Activated naive CD8-positive, alpha-beta T cell treated with anti-CD3 and anti-CD28 coated beads, Interleukin-2, amount 50 U/mL, for 24 hours (primary cell): ENCODE measurements at regions not wholly inside any gene's neighbourhood (a gene's known extent, or its start where the extent isn't known, plus 50 kb on each side); places are given as distances from the start of the nearest gene placed in this dataset.
"Not testable (repeated sequence)": the region's sequence is repeated elsewhere in the genome, so short reads cannot be mapped to it uniquely, and the experiment has no call there.

Experiments used
- ATAC-seq: fragments of 150-1000 bp; cut with Tn5 transposase; one replicate; pipeline ENCODE4 v1.10.0; 2021
- DNase-seq: peaks from one replicate; pipeline ENCODE4 v3.0.0; 2021
- H3K27ac Mint-ChIP-seq: one replicate; pipeline ENCODE4 v1.8.0; 2021; ENCODE audit warnings: mild to moderate bottlenecking, mixed read lengths
- H3K27me3 Mint-ChIP-seq: one replicate; pipeline ENCODE4 v1.8.0; 2021; ENCODE audit warnings: mixed read lengths
- H3K36me3 Mint-ChIP-seq: one replicate; pipeline ENCODE4 v1.8.0; 2021; ENCODE audit warnings: low read depth, mixed read lengths
- H3K4me1 Mint-ChIP-seq: one replicate; pipeline ENCODE4 v1.8.0; 2021; ENCODE audit warnings: mixed read lengths
- H3K4me3 Mint-ChIP-seq: one replicate; pipeline ENCODE4 v1.8.0; 2021; ENCODE audit warnings: mild to moderate bottlenecking, moderate library complexity, mixed read lengths
- H3K9me3 Mint-ChIP-seq: one replicate; pipeline ENCODE4 v1.8.0; 2021; ENCODE audit warnings: mixed read lengths

DNA sequence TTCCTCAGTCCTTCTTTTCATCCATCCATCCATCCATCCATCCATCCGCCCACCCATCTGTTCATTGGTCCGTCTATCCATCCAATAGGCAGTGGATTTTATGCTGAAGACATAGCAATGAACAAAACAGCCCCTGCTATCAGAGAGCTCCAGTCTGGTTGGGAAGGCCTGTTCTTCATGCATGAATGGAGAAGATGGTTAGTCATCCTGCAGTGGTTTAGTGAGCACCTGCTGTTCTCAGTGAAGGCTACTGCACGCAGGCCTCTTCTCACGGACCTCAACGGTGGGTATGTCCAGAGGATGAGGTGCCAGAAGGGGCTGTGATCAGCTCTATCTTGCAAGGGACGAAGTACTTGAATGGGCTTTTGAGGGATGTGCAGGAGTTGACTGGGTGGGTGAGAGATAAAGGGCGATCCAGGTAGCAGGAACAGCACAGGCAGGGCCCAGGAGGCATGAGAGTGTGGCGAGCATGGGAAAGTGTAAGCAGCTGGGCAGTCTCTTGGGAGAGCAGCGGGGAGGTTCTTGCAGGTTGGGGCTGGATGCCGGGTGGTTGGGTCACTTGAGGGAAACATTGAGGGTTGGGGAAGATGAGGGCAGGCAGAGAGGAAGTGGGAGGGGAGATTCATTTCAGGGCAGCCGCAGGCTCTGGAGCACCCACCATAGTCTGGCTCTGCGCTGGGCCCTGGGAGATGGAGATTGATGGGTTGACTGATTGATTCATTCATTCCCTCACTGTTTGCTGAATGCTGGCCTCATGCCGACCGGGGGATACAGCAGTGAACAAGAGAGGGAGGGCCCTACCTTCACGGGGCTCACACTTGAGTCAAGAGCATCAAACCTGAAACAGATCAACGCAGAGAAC, 115.0 kb upstream of the CIBAR2 start:
- Mint-ChIP-seq H3K4me3 (no peak overlapping the region), H3K4me1 (no peaks in the 10 kb centered on the region), H3K27me3 (peaks cover 8% of the 10 kb centered on the region), H3K27ac (no peak overlapping the region), H3K9me3 (no peaks in the 10 kb centered on the region), H3K36me3 (no peaks in the 10 kb centered on the region)
- ATAC-seq, result peak; percentile 21
- no peak for DNase-seq

DNA sequence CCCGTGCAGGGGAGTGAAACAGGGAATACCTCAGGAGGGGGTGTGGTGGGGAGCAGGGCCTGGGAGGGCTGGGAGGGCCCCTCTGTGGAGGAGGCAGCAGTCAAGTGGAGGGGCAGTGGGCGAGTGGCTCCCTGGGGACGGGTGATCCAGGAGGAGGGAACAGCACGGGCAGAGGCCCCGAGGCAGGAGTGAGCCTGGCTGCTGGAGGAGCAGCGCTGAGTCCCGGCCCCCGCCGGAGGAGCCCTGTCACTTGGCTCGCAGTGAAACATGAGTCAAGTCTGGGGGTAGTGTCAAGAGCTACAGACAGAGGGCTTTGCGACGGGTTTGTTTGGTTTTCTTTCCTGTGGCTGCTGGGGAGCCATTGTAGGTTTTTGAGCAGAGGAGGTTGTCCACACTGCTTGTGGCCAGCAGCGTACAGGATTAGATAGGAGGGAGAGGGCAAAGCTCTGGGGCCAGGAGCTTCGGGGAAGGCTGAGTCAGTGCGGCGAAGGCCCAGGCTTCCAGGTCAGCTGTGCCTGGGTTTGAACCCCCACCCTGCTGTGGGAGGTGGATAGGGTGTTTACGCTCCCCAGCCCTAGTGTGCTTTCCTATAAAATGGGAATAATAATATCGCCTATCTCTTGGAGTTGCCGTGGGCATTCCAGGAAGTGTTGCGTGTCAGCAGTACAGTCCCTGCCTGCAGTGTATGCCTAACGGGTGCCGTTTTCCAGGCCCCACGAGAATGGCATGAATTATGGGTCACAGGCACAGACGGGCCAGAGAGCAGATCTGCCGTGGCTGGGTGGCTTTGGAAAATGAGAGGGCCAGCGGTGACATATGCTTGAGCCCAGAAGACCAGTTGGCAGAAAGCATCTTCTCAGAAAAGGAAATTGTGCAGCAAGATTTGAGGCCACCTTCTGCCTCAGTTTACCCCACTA, 115.9 kb upstream of the CIBAR2 start:
- H3K4me1 Mint-ChIP-seq, result no peaks in the 10 kb centered on the region
- ATAC-seq (no peak), DNase-seq (no peak)
- H3K9me3 Mint-ChIP-seq, result no peaks in the 10 kb centered on the region
- peaks cover 8% of the 10 kb centered on the region for H3K27me3 Mint-ChIP-seq
- H3K36me3 Mint-ChIP-seq, result no peaks in the 10 kb centered on the region
- no peak overlapping the region for H3K27ac Mint-ChIP-seq
- H3K4me3 Mint-ChIP-seq, result no peak overlapping the region

DNA sequence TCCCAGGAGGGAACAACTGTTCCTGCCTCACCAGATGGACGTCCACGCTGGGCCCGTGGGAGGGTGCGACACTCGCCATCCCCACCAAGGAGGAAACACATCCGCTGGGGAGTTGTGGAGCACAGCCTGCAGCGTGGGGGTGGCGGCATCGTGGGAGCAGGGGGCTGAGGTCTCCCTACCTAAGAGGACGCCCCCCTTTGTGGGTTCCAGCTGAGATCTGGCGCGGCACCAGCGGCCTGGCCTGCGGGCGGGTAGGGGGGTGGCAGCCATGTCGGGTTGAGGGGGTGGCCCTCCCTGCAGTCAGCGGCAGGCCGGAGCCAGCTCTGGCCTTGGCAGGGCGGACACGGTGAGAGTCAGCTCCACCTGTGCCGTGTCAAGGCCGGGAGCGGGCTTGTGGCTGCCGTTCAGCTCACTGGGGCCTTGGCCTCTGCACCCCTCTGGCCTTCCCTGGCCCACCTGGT, 116.7 kb upstream of the CIBAR2 start:
- Mint-ChIP-seq H3K36me3 (no peaks in the 10 kb centered on the region), H3K4me1 (no peaks in the 10 kb centered on the region), H3K9me3 (no peaks in the 10 kb centered on the region), H3K4me3 (no peak overlapping the region), H3K27ac (no peak overlapping the region), H3K27me3 (peaks cover 11% of the 10 kb centered on the region)
- DNase-seq, result no peak
- ATAC-seq, result no peak

DNA sequence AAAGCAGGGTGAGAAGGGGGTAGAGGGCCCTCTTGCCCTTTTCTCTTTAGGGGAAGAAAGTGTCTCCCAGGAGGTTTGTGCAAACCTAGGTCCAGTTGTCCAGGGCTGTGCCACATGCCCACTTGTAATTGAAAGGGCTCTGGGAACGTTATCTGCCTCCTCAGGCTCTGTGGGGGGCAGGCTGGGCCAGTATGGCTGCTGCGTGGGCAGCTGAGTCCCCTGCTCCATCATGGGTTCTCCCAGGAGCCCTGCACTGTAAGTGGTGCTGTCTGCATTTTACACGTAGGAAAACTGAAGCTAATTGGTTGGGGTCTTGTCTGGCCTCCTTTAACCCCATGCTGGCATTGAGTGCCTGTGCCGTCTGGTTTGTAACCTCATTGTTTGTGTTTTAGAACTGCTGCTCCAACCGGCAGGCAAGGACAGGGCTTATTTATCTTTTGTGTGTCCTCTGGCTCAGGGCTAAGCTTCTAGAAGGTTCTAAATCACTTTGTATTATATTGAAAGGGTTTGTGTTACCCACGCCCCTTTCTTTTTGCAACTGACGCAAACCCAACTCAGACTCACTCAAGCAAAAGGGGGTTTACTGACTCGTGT, 117.7 kb upstream of the CIBAR2 start:
- Mint-ChIP-seq H3K36me3 (no peaks in the 10 kb centered on the region), H3K27me3 (peaks cover 15% of the 10 kb centered on the region), H3K4me3 (no peak overlapping the region), H3K4me1 (no peaks in the 10 kb centered on the region), H3K27ac (no peak overlapping the region), H3K9me3 (no peaks in the 10 kb centered on the region)
- DNase-seq (no peak), ATAC-seq (no peak)

DNA sequence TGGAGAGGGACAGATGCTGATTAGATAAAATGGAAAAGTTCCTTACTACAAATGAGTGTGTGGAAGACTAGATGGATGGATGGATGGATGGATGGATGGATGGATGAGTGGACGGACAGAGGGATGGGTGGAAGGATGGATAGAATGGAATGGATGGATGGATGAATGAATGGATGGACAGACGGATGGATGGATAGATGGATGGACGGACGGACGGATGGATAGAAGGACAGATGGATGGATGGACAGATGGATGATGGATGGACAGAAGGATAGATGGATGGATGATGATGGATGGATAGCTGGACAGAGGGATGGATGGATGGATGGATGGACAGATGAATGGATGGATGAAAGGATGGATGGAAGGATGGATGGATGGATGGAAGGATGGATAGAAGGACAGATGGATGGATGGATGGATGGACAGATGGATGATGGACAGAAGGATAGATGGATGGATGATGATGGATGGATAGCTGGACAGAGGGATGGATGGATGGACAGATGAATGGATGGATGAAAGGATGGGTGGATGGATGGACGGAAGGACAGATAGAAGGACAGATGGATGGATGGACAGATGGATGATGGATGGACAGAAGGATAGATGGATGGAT, 118.6 kb upstream of the CIBAR2 start:
- not testable (repeated sequence) for DNase-seq, H3K4me3 Mint-ChIP-seq, H3K9me3 Mint-ChIP-seq, H3K4me1 Mint-ChIP-seq, H3K27ac Mint-ChIP-seq, H3K36me3 Mint-ChIP-seq, ATAC-seq
- peaks cover 15% of the 10 kb centered on the region for H3K27me3 Mint-ChIP-seq

DNA sequence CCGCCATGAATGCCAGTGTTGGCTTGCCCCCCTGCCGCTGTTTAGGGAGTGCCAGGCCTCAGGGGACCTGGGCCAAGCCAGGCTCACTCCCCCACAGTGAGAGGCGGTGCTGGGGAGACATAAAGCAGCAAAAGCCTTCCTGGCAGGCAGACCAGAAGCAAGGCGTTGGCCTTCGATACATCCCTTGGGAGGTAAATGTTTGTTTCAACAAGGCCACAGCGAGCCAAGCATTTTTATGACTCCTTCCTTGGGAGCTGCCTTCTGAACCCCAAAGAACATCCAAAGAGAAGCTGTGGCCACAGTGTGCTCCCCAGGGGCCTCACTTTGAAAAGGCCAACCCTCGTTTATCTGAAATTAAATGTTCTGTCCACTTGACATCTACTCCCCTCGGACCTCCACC, 119.7 kb upstream of the CIBAR2 start:
- DNase-seq (no peak), ATAC-seq (no peak)
- Mint-ChIP-seq H3K9me3 (no peaks in the 10 kb centered on the region), H3K4me1 (no peaks in the 10 kb centered on the region), H3K27me3 (peaks cover 22% of the 10 kb centered on the region), H3K4me3 (no peak overlapping the region), H3K36me3 (no peaks in the 10 kb centered on the region), H3K27ac (no peak overlapping the region)

DNA sequence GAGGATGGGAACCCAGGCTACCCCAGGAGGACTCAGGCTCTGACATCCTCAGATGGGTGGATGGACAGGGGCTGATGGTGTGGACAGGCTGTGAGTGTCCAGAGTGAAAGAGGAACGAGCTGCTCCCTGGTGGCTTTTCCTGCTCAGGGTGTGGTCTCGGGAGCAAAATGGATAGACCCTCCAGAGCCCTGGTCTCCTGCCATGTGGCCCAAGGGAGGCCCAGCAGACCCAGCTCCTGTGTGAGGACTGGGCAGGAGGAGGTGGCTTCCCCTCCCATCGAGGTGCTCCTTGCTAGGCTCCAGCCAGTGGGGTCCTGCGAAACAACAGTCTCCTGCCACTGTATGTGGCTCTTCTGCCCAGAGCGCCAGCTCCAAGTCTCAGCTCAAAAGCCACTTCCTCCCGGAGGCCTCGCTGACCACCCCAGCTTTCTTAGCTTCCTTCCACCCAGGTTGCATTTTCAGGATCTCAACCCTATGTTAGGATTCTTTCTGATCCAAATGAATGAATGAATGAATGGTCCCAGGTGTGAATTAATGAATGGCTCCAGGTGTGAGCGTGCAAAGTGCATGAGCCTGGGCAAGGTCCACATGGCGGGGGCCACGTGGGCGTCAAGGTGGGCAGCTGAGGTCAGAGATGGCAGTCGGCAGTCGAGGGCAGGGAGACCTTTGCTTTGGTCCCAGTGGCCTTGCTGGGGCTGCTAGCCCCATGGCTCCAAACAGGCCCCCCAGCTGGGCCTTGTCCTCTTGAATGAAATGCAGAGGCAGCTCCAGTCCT, 120.3 kb upstream of the CIBAR2 start:
- no peak overlapping the region for H3K27ac Mint-ChIP-seq
- peaks cover 26% of the 10 kb centered on the region for H3K27me3 Mint-ChIP-seq
- no peak overlapping the region for H3K4me3 Mint-ChIP-seq
- DNase-seq (no peak), ATAC-seq (peak; percentile 21)
- H3K36me3 Mint-ChIP-seq, result no peaks in the 10 kb centered on the region
- H3K9me3 Mint-ChIP-seq, result no peaks in the 10 kb centered on the region
- H3K4me1 Mint-ChIP-seq, result no peaks in the 10 kb centered on the region

DNA sequence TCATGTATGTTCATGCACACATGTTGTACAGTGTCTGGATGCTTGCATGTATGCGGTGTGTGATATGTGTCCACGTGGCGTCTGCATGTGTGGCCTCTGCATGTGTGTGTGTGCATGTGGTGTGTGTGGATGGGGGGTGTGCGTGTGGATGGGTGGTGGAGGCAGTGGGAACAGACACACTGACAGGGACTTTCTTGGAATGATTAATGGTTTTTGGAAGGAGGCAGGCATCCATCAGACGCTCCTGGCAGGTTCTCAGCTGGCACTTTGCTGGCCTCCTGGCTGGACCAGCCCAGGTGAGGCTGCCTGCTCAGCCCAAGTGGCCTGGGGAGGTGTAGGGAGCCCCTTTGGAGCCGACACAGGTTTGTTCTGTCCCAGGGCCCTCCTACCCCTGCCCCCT, 121.2 kb upstream of the CIBAR2 start:
- no peak for ATAC-seq
- DNase-seq, result no peak
- Mint-ChIP-seq H3K27me3 (peaks cover 30% of the 10 kb centered on the region), H3K4me1 (no peaks in the 10 kb centered on the region), H3K4me3 (no peak overlapping the region), H3K36me3 (no peaks in the 10 kb centered on the region), H3K9me3 (no peaks in the 10 kb centered on the region), H3K27ac (no peak overlapping the region)

DNA sequence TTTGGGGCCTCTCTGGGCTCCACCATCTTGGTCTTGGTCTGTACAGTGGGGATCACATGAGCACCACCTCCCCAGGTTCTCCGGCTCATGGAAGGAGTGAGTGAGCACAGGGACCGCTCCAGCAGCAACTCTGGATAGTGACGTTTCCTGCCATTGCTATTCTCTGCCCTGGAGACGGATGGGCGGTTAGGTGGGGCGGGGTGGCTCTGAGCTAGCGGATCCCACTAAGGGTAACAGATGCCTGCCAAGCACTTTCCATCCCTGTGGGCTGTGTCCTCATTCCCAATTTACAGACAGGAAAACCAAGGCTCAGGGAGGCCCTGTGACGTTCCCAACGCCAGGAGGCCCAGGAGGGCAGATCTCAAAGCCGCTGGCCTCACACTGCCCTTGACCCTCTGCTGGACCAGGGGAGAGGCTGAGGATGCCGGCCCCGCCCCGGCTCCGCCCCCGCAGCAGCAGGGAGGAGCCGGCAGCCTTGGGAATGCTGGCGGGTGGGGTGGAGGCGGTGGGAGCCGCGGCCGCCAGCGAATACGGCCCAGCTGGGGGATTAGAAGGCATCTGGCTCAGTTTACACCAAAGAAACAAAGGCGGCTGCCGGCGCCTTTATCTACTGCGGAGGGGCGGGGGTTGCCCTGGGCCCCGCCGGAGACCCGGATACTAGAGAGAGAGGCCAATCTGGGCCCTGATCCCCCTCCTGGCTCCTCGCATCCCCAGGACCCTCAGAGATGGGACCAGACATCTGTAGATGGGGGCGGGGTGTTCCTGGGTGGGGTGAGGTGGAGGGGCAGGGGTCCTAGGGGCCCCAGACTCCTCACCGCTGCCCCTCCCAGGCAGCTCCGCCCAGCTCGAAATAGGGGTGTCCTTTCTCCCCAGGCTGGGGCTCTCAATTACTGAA, 122.3 kb upstream of the CIBAR2 start:
- no peak overlapping the region for H3K4me3 Mint-ChIP-seq
- DNase-seq (no peak), ATAC-seq (no peak)
- H3K36me3 Mint-ChIP-seq, result no peaks in the 10 kb centered on the region
- H3K27ac Mint-ChIP-seq, result no peak overlapping the region
- H3K4me1 Mint-ChIP-seq, result no peaks in the 10 kb centered on the region
- peaks cover 34% of the 10 kb centered on the region for H3K27me3 Mint-ChIP-seq
- no peaks in the 10 kb centered on the region for H3K9me3 Mint-ChIP-seq

DNA sequence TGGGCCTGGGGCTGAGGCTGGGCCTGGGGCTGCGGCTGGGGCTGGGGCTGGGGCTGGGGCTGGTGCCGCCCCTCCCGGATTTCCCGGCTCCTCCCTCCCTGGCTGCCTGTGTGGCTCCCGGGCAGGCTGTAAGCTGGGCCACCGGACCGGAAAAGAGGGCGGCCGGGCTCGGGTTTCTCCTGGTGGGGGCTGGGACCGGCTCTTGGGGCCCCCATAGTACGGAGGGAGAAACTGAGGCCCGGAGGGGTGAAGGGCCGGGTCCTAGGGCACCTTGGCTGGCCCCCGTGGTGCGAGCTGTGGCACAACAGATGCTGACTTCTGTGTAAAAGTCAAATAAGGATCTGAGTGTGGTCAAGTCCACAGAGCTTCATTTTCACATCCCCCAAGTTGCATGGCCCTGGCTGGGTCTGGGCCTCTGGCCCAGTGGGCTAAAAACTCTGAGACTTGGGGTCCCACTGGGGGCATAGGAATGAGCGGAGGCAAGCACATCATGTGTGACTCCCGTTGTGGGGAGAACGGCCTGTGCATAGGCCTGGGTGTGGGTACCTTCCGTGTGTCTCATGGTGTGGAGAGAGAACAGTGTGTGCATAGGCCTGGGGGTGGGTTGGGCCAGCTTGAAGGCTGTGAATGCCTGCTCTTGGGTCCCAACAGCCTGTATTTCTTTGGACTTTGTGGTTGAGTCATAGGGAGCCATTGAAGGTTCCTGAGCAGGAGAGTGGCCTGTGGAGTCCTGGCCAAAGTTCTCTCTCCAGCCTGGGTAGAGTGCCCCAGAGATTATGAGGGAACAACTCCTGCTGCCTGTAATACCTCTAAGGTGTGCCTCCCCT, 123.9 kb upstream of the CIBAR2 start:
- Mint-ChIP-seq H3K27me3 (peaks cover 27% of the 10 kb centered on the region), H3K4me3 (no peak overlapping the region), H3K9me3 (no peaks in the 10 kb centered on the region), H3K27ac (no peak overlapping the region), H3K4me1 (no peaks in the 10 kb centered on the region), H3K36me3 (no peaks in the 10 kb centered on the region)
- no peak for ATAC-seq
- no peak for DNase-seq

DNA sequence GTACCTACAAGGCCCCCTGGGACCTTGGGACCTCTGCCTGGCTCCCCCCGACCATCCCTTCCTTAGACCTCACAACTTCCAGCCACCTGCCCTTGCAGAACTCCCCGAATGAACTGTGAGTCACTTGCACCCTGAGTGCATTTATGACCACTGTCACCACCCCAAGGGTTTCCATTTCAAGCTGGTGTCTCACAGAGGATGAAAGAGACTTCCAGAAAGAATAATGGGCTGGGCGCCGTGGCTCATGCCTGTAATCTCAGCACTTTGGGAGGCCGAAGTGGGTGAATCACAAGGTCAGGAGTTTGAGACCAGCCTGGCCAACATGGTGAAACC, 124.5 kb upstream of the CIBAR2 start:
- DNase-seq, result no peak
- Mint-ChIP-seq H3K4me1 (no peaks in the 10 kb centered on the region), H3K27me3 (peaks cover 26% of the 10 kb centered on the region), H3K4me3 (no peak overlapping the region), H3K9me3 (no peaks in the 10 kb centered on the region), H3K27ac (no peak overlapping the region), H3K36me3 (no peaks in the 10 kb centered on the region)
- ATAC-seq, result no peak

DNA sequence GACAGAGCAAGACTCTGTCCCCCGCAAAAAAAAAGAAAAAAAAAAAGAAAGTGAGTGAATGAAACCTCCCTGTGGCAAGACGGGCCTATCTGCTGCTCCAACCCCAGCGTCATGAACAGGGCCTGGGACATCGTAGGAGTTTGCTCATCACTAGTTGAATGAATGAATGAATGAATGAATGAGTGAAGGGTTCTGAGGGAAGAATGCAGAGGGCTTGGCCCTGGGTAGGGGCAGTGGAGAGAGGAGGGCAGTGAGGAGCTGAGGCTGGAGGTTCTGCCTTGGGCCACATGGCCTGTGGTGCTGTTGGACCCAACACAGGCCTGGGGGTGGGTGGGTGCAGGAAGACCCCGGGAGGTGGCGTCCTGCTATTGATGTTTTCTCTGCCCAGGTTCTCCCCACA, 125.5 kb upstream of the CIBAR2 start:
- H3K4me1 Mint-ChIP-seq, result no peaks in the 10 kb centered on the region
- ATAC-seq (no peak), DNase-seq (no peak)
- no peaks in the 10 kb centered on the region for H3K9me3 Mint-ChIP-seq
- no peak overlapping the region for H3K4me3 Mint-ChIP-seq
- H3K27me3 Mint-ChIP-seq, result peaks cover 26% of the 10 kb centered on the region
- H3K27ac Mint-ChIP-seq, result peak overlapping the region; percentile 46
- no peaks in the 10 kb centered on the region for H3K36me3 Mint-ChIP-seq
